Calu3 (cell line): ENCODE measurements at regions not wholly inside any gene's neighbourhood (a gene's known extent, or its start where the extent isn't known, plus 50 kb on each side); places are given as distances from the start of the nearest gene placed in this dataset.

Source experiments
- BruUV-seq: library from RNA; stranded (reverse); fragments of 400-500 nt; replicated peaks from 2 replicates; lab custom pipeline; 2021; lab: Mats Ljungman, UMichigan
- CTCF ChIA-PET: fragments of 300-600 bp; sonication (Branson Sonifier 250); formaldehyde crosslinking; loops from one replicate; lab custom pipeline; 2022; ENCODE audit warnings: antibody characterized with exemption; lab: Charles Lee
- DNase-seq: peaks from one replicate; pipeline ENCODE4 v3.0.0; 2022
- H3K27ac Mint-ChIP-seq: one replicate; pipeline ENCODE4 v1.8.0; 2022; ENCODE audit warnings: mixed read lengths; ENCODE audit not compliant: unreplicated experiment
- H3K27me3 Mint-ChIP-seq: one replicate; pipeline ENCODE4 v1.8.0; 2022; ENCODE audit warnings: mixed read lengths; ENCODE audit not compliant: unreplicated experiment
- H3K36me3 Mint-ChIP-seq: one replicate; pipeline ENCODE4 v1.8.0; 2022; ENCODE audit warnings: mild to moderate bottlenecking, moderate library complexity, mixed read lengths; ENCODE audit not compliant: insufficient read depth, unreplicated experiment
- H3K4me1 Mint-ChIP-seq: one replicate; pipeline ENCODE4 v1.8.0; 2022; ENCODE audit warnings: mild to moderate bottlenecking, low read depth, mixed read lengths; ENCODE audit not compliant: unreplicated experiment
- H3K4me3 Mint-ChIP-seq: one replicate; pipeline ENCODE4 v1.8.0; 2022; ENCODE audit warnings: mild to moderate bottlenecking, low read depth, moderate library complexity, mixed read lengths; ENCODE audit not compliant: unreplicated experiment
- H3K9me3 Mint-ChIP-seq: one replicate; pipeline ENCODE4 v1.8.0; 2022; ENCODE audit warnings: low read depth, mixed read lengths; ENCODE audit not compliant: unreplicated experiment
- intact Hi-C: fragments of 100-400 bp; cut with micrococcal nuclease; formaldehyde crosslinking; loops from one replicate; pipeline ENCODE4 v1.10.0; 2022; ENCODE audit not compliant: unreplicated experiment
- TF ChIP-seq, protein P1 (sequence below): fragments of 200-600 bp; IDR thresholded peaks from one replicate; pipeline ENCODE4 v1.8.0; 2022; ENCODE audit warnings: antibody characterized with exemption; ENCODE audit not compliant: unreplicated experiment

DNA sequence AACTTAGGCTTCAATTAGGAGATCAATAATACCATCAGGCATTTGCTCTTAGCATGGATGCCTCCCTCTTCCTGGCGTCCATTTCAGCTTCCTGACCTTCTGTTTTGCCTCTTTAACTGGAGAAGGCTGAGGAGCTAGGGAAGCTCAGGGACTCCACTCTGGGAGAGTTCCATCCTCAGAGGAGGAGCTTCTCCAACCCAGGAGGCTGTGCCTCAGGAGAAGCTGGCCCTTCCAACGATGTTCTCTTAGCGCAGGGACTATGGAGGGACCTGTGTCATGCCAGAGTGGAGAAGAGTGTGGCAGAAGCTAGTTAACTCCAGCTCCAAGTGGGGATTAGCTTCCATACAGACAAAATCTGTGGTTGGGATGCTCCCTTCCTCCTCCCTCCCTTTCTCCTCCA is 58.0 kb downstream of the KCNA5 start:
- H3K4me1 Mint-ChIP-seq = no peaks in the 10 kb centered on the region
- no peak overlapping the region for H3K27ac Mint-ChIP-seq
- H3K36me3 Mint-ChIP-seq = no peaks in the 10 kb centered on the region
- peaks cover 20% of the 10 kb centered on the region for H3K27me3 Mint-ChIP-seq
- no peak for DNase-seq
- intact Hi-C loops = loop anchor here (10.0 kb wide), 1 partner anchor 343 kb away; no protein-coding TSS in a partner anchor
- peaks cover 3% of the 10 kb centered on the region for H3K9me3 Mint-ChIP-seq
- no TSS peak for BruUV-seq
- CTCF ChIA-PET = no interaction called here
- H3K4me3 Mint-ChIP-seq = no peak overlapping the region
- TF ChIP-seq, protein P1, sequence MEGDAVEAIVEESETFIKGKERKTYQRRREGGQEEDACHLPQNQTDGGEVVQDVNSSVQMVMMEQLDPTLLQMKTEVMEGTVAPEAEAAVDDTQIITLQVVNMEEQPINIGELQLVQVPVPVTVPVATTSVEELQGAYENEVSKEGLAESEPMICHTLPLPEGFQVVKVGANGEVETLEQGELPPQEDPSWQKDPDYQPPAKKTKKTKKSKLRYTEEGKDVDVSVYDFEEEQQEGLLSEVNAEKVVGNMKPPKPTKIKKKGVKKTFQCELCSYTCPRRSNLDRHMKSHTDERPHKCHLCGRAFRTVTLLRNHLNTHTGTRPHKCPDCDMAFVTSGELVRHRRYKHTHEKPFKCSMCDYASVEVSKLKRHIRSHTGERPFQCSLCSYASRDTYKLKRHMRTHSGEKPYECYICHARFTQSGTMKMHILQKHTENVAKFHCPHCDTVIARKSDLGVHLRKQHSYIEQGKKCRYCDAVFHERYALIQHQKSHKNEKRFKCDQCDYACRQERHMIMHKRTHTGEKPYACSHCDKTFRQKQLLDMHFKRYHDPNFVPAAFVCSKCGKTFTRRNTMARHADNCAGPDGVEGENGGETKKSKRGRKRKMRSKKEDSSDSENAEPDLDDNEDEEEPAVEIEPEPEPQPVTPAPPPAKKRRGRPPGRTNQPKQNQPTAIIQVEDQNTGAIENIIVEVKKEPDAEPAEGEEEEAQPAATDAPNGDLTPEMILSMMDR = no peak

GRCh38 chr12:5102261-5102789 is 58.6 kb downstream of the KCNA5 start:
- no TSS peak for BruUV-seq
- TF ChIP-seq, protein P1 = no peak
- CTCF ChIA-PET = no interaction called here
- H3K27me3 Mint-ChIP-seq = peaks cover 15% of the 10 kb centered on the region
- intact Hi-C loops = loop anchor here (10.0 kb wide), 1 partner anchor 342 kb away; no protein-coding TSS in a partner anchor
- DNase-seq = no peak
- H3K4me3 Mint-ChIP-seq = no peak overlapping the region
- no peaks in the 10 kb centered on the region for H3K36me3 Mint-ChIP-seq
- H3K9me3 Mint-ChIP-seq = peaks cover 3% of the 10 kb centered on the region
- H3K27ac Mint-ChIP-seq = no peak overlapping the region
- no peaks in the 10 kb centered on the region for H3K4me1 Mint-ChIP-seq

GRCh38 chr12:5102806-5103205 is 59.1 kb downstream of the KCNA5 start:
- Mint-ChIP-seq H3K4me3 (no peak overlapping the region), H3K4me1 (no peaks in the 10 kb centered on the region), H3K27me3 (peaks cover 11% of the 10 kb centered on the region), H3K9me3 (peaks cover 5% of the 10 kb centered on the region), H3K27ac (no peak overlapping the region), H3K36me3 (no peaks in the 10 kb centered on the region)
- intact Hi-C loops = loop anchor here (10.0 kb wide), 1 partner anchor 342 kb away; no protein-coding TSS in a partner anchor
- CTCF ChIA-PET = no interaction called here
- TF ChIP-seq, protein P1 = no peak
- no TSS peak for BruUV-seq
- no peak for DNase-seq

GRCh38 chr12:5110345-5110744 is 66.7 kb downstream of the KCNA5 start:
- TF ChIP-seq, protein P1 = no peak
- no peaks in the 10 kb centered on the region for H3K27me3 Mint-ChIP-seq
- CTCF ChIA-PET = no interaction called here
- H3K4me3 Mint-ChIP-seq = no peak overlapping the region
- intact Hi-C loops = no loop called here
- H3K9me3 Mint-ChIP-seq = peaks cover 6% of the 10 kb centered on the region
- no peak overlapping the region for H3K27ac Mint-ChIP-seq
- no peak for DNase-seq
- H3K36me3 Mint-ChIP-seq = no peaks in the 10 kb centered on the region
- BruUV-seq = no TSS peak
- H3K4me1 Mint-ChIP-seq = no peaks in the 10 kb centered on the region
